Brain microvascular endothelial cell (primary cell): ENCODE measurements at regions not wholly inside any gene's neighbourhood (a gene's known extent, or its start where the extent isn't known, plus 50 kb on each side); places are given as distances from the start of the nearest gene placed in this dataset.
"Not testable (repeated sequence)": the region's sequence is repeated elsewhere in the genome, so short reads cannot be mapped to it uniquely, and the experiment has no call there.

ENCODE experiments used
- DNase-seq: peaks from one replicate; pipeline ENCODE4 v3.0.0-alpha.2; 2020
- H3K27ac ChIP-seq: fragments of 250-450 bp; sonication (Bioruptor Pico); 2 replicates; pipeline ENCODE4 v1.5.1; 2020; ENCODE audit warnings: mild to moderate bottlenecking, moderate library complexity
- H3K27me3 ChIP-seq: fragments of 250-450 bp; sonication (Bioruptor Pico); replicated peaks from 2 replicates; pipeline ENCODE4 v1.5.1; 2020; ENCODE audit warnings: mild to moderate bottlenecking
- H3K36me3 ChIP-seq: fragments of 250-450 bp; sonication (Bioruptor Pico); replicated peaks from 2 replicates; pipeline ENCODE4 v1.5.1; 2020; ENCODE audit warnings: mild to moderate bottlenecking
- H3K4me3 ChIP-seq: 2 replicates; pipeline ENCODE4 v1.5.1; 2011; ENCODE audit warnings: low read depth, mild to moderate bottlenecking, control low read depth, low read length, moderate library complexity
- in situ Hi-C: cut with HindIII; loops from 2 replicates; pipeline ENCODE4 v1.10.0; 2017; ENCODE audit warnings: low sequenced_read_pairs, low pct_ligation_motif_present
- TF ChIP-seq, protein P1 (sequence below): IDR thresholded peaks from 2 replicates; pipeline ENCODE4 v1.5.1; 2011; ENCODE audit warnings: low read depth, mild to moderate bottlenecking, moderate library complexity, low read length, control low read depth, inconsistent platforms; ENCODE audit errors: missing control alignments

DNA sequence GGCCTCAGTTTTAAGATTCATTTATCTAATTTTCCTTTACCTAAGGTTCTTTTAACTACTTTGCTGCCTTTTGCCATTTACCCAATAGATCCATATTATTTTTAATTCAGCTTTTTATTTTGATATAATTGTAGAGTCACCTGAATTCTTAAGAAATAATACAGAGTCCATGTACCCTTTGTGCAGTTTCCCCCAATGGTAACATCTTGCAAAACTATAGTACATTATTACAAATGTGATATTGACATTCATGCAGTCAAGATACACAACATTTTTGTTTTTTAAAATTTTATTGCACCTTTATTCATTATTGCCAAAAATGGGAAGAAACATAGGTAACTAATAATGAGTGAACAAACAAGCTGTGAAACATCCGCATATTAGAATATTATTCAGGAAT is 208.7 kb upstream of the WDFY3 start:
- in situ Hi-C loops: no loop called here
- Histone ChIP-seq H3K27me3 (no peaks in the 10 kb centered on the region), H3K36me3 (no peaks in the 10 kb centered on the region), H3K4me3 (no peak overlapping the region), H3K27ac (no peak overlapping the region)
- TF ChIP-seq, protein P1, sequence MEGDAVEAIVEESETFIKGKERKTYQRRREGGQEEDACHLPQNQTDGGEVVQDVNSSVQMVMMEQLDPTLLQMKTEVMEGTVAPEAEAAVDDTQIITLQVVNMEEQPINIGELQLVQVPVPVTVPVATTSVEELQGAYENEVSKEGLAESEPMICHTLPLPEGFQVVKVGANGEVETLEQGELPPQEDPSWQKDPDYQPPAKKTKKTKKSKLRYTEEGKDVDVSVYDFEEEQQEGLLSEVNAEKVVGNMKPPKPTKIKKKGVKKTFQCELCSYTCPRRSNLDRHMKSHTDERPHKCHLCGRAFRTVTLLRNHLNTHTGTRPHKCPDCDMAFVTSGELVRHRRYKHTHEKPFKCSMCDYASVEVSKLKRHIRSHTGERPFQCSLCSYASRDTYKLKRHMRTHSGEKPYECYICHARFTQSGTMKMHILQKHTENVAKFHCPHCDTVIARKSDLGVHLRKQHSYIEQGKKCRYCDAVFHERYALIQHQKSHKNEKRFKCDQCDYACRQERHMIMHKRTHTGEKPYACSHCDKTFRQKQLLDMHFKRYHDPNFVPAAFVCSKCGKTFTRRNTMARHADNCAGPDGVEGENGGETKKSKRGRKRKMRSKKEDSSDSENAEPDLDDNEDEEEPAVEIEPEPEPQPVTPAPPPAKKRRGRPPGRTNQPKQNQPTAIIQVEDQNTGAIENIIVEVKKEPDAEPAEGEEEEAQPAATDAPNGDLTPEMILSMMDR: no peak
- no peak for DNase-seq

DNA sequence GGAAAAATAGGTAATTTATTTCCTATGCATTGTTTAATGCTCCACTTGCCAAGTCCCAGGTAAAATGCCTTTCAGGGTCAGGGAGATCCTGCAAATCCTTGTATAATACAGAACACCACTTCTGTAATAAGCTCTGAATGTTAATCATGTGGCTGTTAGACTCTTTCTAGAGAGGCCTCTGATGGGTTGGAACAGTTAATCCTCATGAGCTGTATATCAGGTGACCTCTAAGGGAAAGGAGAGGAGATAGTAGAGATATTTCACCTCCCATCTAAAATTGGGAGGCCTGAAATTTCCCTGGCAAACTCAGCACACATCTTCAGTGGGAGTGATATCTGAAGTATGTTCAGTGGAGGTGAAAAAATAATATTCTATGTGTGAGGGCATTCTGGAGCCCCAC is 210.6 kb upstream of the WDFY3 start:
- no peaks in the 10 kb centered on the region for H3K36me3 ChIP-seq
- no peak for DNase-seq
- TF ChIP-seq, protein P1: no peak
- H3K27me3 ChIP-seq: no peaks in the 10 kb centered on the region
- in situ Hi-C loops: no loop called here
- no peak overlapping the region for H3K4me3 ChIP-seq
- H3K27ac ChIP-seq: no peak overlapping the region

DNA sequence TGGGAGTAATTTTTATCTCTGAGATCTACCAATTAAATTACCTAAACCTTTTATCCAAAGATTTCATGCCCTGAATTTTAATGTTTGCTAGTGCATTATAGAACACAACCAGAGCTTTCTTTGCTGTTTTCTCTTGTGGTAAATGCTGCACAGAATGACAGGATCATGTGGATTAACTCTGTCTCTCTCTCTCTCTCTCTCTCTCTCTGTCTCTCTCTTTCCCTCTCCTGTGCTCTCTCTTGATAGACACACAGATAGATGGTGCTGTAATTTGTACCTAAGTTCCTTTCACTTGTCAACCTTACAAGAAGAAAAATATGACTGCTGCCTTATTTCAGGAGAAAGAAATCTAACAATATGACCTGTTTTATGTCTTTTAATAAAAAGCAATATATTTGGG is 211.2 kb upstream of the WDFY3 start:
- DNase-seq: no peak
- Histone ChIP-seq H3K27me3 (no peaks in the 10 kb centered on the region), H3K27ac (no peak overlapping the region), H3K4me3 (no peak overlapping the region), H3K36me3 (no peaks in the 10 kb centered on the region)
- TF ChIP-seq, protein P1: no peak
- in situ Hi-C loops: no loop called here

DNA sequence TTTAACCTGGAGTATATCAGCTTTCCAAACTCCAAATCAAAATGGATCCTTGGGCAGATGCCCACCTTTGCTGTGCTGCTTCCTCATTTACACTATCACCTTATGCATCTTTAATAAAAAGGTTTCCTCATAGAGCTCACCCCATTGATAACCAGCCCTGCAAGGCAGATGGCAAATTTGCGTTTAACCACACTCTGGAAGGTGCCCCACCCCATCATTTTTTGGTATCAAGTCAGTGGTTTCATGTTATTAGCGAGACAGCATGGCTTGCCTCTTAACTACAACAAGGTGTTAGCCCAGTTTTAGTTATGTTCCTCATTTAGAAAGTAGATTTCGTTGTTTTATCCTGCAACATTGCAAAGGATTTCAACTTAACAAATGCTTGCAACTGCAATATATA is 214.0 kb upstream of the WDFY3 start:
- TF ChIP-seq, protein P1: no peak
- Histone ChIP-seq H3K27me3 (no peaks in the 10 kb centered on the region), H3K27ac (no peak overlapping the region), H3K4me3 (no peak overlapping the region), H3K36me3 (no peaks in the 10 kb centered on the region)
- in situ Hi-C loops: no loop called here
- DNase-seq: no peak

DNA sequence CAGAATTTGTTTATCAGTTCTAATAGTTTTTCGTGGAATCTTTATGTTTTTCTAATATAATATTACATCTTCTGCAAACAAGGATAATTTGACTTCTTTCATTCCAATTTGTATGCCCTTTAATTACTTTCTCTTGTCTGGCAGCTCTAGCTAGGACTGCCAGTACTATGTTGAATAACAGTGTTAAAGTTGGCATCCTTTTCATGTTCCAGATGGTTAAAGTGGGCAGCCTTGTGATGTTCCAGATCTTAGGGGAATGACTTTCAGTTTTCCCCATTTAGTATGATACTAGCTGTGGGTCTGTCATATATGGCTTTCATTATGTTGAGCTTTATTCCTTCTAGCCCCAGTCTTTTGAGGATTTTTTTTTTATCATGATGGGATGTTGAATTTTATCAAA is 220.6 kb upstream of the WDFY3 start:
- Histone ChIP-seq H3K27ac (no peak overlapping the region), H3K36me3 (no peaks in the 10 kb centered on the region), H3K27me3 (no peaks in the 10 kb centered on the region), H3K4me3 (no peak overlapping the region)
- TF ChIP-seq, protein P1: no peak
- no peak for DNase-seq
- in situ Hi-C loops: no loop called here

DNA sequence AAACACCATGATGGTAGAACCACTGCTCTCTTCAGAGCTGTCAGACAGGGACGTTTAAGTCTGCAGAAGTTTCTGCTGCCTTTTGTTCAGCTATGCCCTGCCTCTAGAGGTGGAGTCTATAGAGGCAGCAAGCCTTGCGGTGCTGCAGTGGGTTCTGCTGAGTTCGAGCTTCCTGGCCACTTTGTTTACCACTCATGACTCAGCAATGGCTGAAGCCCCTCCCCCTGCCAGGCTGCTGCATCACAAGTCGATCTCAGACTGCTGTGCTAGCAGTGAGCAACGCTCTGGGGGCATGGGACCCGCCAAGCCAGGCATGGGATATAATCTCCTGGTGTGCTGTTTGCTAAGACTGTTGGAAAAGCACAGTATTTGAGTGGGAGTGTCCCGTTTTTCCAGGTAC is 229.5 kb upstream of the WDFY3 start:
- DNase-seq, in situ Hi-C loops, H3K36me3 ChIP-seq, H3K27me3 ChIP-seq, H3K4me3 ChIP-seq, H3K27ac ChIP-seq: not testable (repeated sequence)
